Neural progenitor cell (in vitro differentiated cells): ENCODE measurements at regions not wholly inside any gene's neighbourhood (a gene's known extent, or its start where the extent isn't known, plus 50 kb on each side); places are given as distances from the start of the nearest gene placed in this dataset.

Source experiments
- DNase-seq: peaks from one replicate; pipeline ENCODE4 v3.0.0-alpha.2; 2016; ENCODE audit warnings: low spot score
- H2AFZ ChIP-seq: fragments of 200-600 bp; sonication (generic); replicated peaks from 2 replicates; pipeline ENCODE4 v1.6.1; 2016; ENCODE audit warnings: antibody characterized with exemption
- H3F3A ChIP-seq: fragments of 200-600 bp; sonication (generic); 2 replicates; pipeline ENCODE4 v1.6.1; 2016; ENCODE audit warnings: antibody characterized with exemption, low read depth
- H3K27ac ChIP-seq: fragments of 200-600 bp; sonication (generic); 2 replicates; pipeline ENCODE4 v1.5.1; 2016; ENCODE audit warnings: mild to moderate bottlenecking
- H3K27me3 ChIP-seq: fragments of 200-600 bp; sonication (generic); 2 replicates; pipeline ENCODE4 v1.6.1; 2016; ENCODE audit warnings: mild to moderate bottlenecking, moderate library complexity
- H3K36me3 ChIP-seq: fragments of 200-600 bp; sonication (generic); 2 replicates; pipeline ENCODE4 v1.5.1; 2016
- H3K4me1 ChIP-seq: fragments of 200-600 bp; sonication (generic); 2 replicates; pipeline ENCODE4 v1.6.1; 2016; ENCODE audit warnings: mixed run types
- H3K4me2 ChIP-seq: fragments of 200-600 bp; sonication (generic); 2 replicates; pipeline ENCODE4 v1.6.1; 2016
- H3K4me3 ChIP-seq: fragments of 200-600 bp; sonication (generic); 2 replicates; pipeline ENCODE4 v1.5.1; 2016
- H3K79me2 ChIP-seq: fragments of 200-600 bp; sonication (generic); 2 replicates; pipeline ENCODE4 v1.6.1; 2016; ENCODE audit warnings: low read depth
- H3K9ac ChIP-seq: fragments of 200-600 bp; sonication (generic); 2 replicates; pipeline ENCODE4 v1.6.1; 2016
- H3K9me3 ChIP-seq: fragments of 200-600 bp; sonication (generic); 2 replicates; pipeline ENCODE4 v1.5.1; 2016; ENCODE audit warnings: low read depth
- H4K20me1 ChIP-seq: fragments of 200-600 bp; sonication (generic); 2 replicates; pipeline ENCODE4 v1.6.1; 2016; ENCODE audit warnings: low read depth
- H3K27ac Mint-ChIP-seq: 3 replicates; pipeline ENCODE4 v1.8.0; 2021; ENCODE audit warnings: mixed read lengths
- H3K27me3 Mint-ChIP-seq: 2 replicates; pipeline ENCODE4 v1.8.0; 2022; ENCODE audit warnings: low read depth, mild to moderate bottlenecking, inconsistent platforms, moderate library complexity, mixed read lengths; ENCODE audit not compliant: insufficient read depth
- H3K36me3 Mint-ChIP-seq: 3 replicates; pipeline ENCODE4 v1.8.0; 2021; ENCODE audit warnings: mixed read lengths
- H3K4me1 Mint-ChIP-seq: 3 replicates; pipeline ENCODE4 v1.8.0; 2021; ENCODE audit warnings: mixed read lengths
- H3K4me3 Mint-ChIP-seq: 3 replicates; pipeline ENCODE4 v1.8.0; 2021; ENCODE audit warnings: mild to moderate bottlenecking, moderate library complexity, mixed read lengths
- H3K9me3 Mint-ChIP-seq: 3 replicates; pipeline ENCODE4 v1.8.0; 2020; ENCODE audit warnings: mixed read lengths
- CTCF ChIP-seq: fragments of 200-600 bp; sonication (generic); IDR thresholded peaks from 2 replicates; pipeline ENCODE4 v1.5.1; 2017; ENCODE audit warnings: antibody characterized with exemption, mild to moderate bottlenecking
- EZH2 ChIP-seq: fragments of 200-600 bp; sonication (generic); IDR thresholded peaks from 2 replicates; pipeline ENCODE4 v1.6.1; 2017; ENCODE audit warnings: antibody characterized with exemption, mild to moderate bottlenecking, moderate library complexity
- EZH2phosphoT487 ChIP-seq: fragments of 200-600 bp; sonication (generic); IDR thresholded peaks from 2 replicates; pipeline ENCODE4 v1.6.1; 2017; ENCODE audit warnings: antibody characterized with exemption

- Histone ChIP-seq H4K20me1 (no peaks in the 10 kb centered on the region), H3K9me3 (no peaks in the 10 kb centered on the region), H3K27ac (no peak overlapping the region), H3K9ac (no peak overlapping the region), H3K4me3 (no peak overlapping the region), H3K4me2 (no peak overlapping the region), H3K79me2 (no peaks in the 10 kb centered on the region), H3F3A (peaks cover 20% of the 10 kb centered on the region), H3K4me1 (peaks cover 32% of the 10 kb centered on the region), H3K36me3 (no peaks in the 10 kb centered on the region), H2AFZ (no peak overlapping the region), H3K27me3 (no peaks in the 10 kb centered on the region)
- TF ChIP-seq EZH2phosphoT487 (no peak), EZH2 (no peak), CTCF (no peak)
- no peak overlapping the region for H3K4me3 Mint-ChIP-seq
- peaks cover 24% of the 10 kb centered on the region for H3K4me1 Mint-ChIP-seq
- H3K36me3 Mint-ChIP-seq = no peaks in the 10 kb centered on the region
- H3K27ac Mint-ChIP-seq = no peak overlapping the region
- DNase-seq = no peak
- H3K27me3 Mint-ChIP-seq = peaks cover 3% of the 10 kb centered on the region
- no peaks in the 10 kb centered on the region for H3K9me3 Mint-ChIP-seq
Observed at GRCh38 chr6:9083108-9083507, 647.8 kb upstream of the SLC35B3 start.

- H4K20me1 ChIP-seq = no peaks in the 10 kb centered on the region
- TF ChIP-seq EZH2 = no peak
- no peak for TF ChIP-seq EZH2phosphoT487
- TF ChIP-seq CTCF = no peak
Observed at GRCh38 chr6:9066726-9067125, 631.4 kb upstream of the SLC35B3 start.

GRCh38 chr6:9064156-9064555 lies 628.8 kb upstream of the SLC35B3 start:
- DNase-seq = no peak

More at GRCh38 chr6:9066726-9067125, 631.4 kb upstream of the SLC35B3 start:
- Histone ChIP-seq H3K9me3 (no peaks in the 10 kb centered on the region), H3F3A (no peaks in the 10 kb centered on the region), H3K4me2 (no peak overlapping the region), H3K4me3 (no peak overlapping the region), H3K79me2 (no peaks in the 10 kb centered on the region), H3K9ac (no peak overlapping the region), H3K36me3 (no peaks in the 10 kb centered on the region), H2AFZ (no peak overlapping the region), H3K4me1 (no peaks in the 10 kb centered on the region), H3K27me3 (no peaks in the 10 kb centered on the region), H3K27ac (no peak overlapping the region)
- Mint-ChIP-seq H3K27me3 (peaks cover 4% of the 10 kb centered on the region), H3K4me3 (no peak overlapping the region), H3K4me1 (no peaks in the 10 kb centered on the region), H3K27ac (no peak overlapping the region), H3K36me3 (no peaks in the 10 kb centered on the region), H3K9me3 (peaks cover 3% of the 10 kb centered on the region)
- no peak for DNase-seq

More at GRCh38 chr6:9064156-9064555, 628.8 kb upstream of the SLC35B3 start:
- no peaks in the 10 kb centered on the region for H3K4me1 ChIP-seq
- H3K27ac Mint-ChIP-seq = no peak overlapping the region
- no peaks in the 10 kb centered on the region for H4K20me1 ChIP-seq
- H3K4me3 ChIP-seq = no peak overlapping the region
- H2AFZ ChIP-seq = no peak overlapping the region
- no peak overlapping the region for H3K4me2 ChIP-seq
- H3K79me2 ChIP-seq = no peaks in the 10 kb centered on the region
- H3K9me3 ChIP-seq = no peaks in the 10 kb centered on the region
- no peaks in the 10 kb centered on the region for H3K36me3 ChIP-seq
- H3K36me3 Mint-ChIP-seq = no peaks in the 10 kb centered on the region
- H3F3A ChIP-seq = no peaks in the 10 kb centered on the region
- H3K27me3 ChIP-seq = no peaks in the 10 kb centered on the region
- peaks cover 3% of the 10 kb centered on the region for H3K9me3 Mint-ChIP-seq
- no peak overlapping the region for H3K27ac ChIP-seq
- TF ChIP-seq CTCF (no peak), EZH2 (no peak), EZH2phosphoT487 (no peak)
- no peak overlapping the region for H3K4me3 Mint-ChIP-seq
- H3K9ac ChIP-seq = no peak overlapping the region
- no peaks in the 10 kb centered on the region for H3K4me1 Mint-ChIP-seq
- no peaks in the 10 kb centered on the region for H3K27me3 Mint-ChIP-seq
